Stimulated activated naive CD8-positive, alpha-beta T cell treated with anti-CD3 and anti-CD28 coated beads, Interleukin-15, amount 100 ng/mL, for 72 hours (primary cell): ENCODE measurements at regions not wholly inside any gene's neighbourhood (a gene's known extent, or its start where the extent isn't known, plus 50 kb on each side); places are given as distances from the start of the nearest gene placed in this dataset.
"Not testable (repeated sequence)": the region's sequence is repeated elsewhere in the genome, so short reads cannot be mapped to it uniquely, and the experiment has no call there.

Experiments used
- ATAC-seq: fragments of 150-1000 bp; cut with Tn5 transposase; 2 replicates; pipeline ENCODE4 v1.10.0; 2021; ENCODE audit warnings: mild to moderate bottlenecking, moderate library complexity
- DNase-seq, 2 donors: peaks; one replicate each; pipeline ENCODE4 v3.0.0; 2021 to 2022
- H3K27ac Mint-ChIP-seq, 2 donors: one replicate each; pipeline ENCODE4 v1.8.0; 2022; ENCODE audit warnings: mild to moderate bottlenecking in 2 of 2, mixed read lengths in 2 of 2, moderate library complexity in 2 of 2
- H3K27me3 Mint-ChIP-seq: one replicate; pipeline ENCODE4 v1.8.0; 2022; ENCODE audit warnings: mixed read lengths
- H3K4me1 Mint-ChIP-seq: one replicate; pipeline ENCODE4 v1.8.0; 2022; ENCODE audit warnings: mild to moderate bottlenecking, mixed read lengths
- H3K4me3 Mint-ChIP-seq, 2 donors: one replicate each; pipeline ENCODE4 v1.8.0; 2022; ENCODE audit warnings: mild to moderate bottlenecking in 2 of 2, mixed read lengths in 2 of 2, moderate library complexity in 1 of 2
- H3K9me3 Mint-ChIP-seq, 2 donors: one replicate each; pipeline ENCODE4 v1.8.0; 2022; ENCODE audit warnings: mixed read lengths in 2 of 2

DNA sequence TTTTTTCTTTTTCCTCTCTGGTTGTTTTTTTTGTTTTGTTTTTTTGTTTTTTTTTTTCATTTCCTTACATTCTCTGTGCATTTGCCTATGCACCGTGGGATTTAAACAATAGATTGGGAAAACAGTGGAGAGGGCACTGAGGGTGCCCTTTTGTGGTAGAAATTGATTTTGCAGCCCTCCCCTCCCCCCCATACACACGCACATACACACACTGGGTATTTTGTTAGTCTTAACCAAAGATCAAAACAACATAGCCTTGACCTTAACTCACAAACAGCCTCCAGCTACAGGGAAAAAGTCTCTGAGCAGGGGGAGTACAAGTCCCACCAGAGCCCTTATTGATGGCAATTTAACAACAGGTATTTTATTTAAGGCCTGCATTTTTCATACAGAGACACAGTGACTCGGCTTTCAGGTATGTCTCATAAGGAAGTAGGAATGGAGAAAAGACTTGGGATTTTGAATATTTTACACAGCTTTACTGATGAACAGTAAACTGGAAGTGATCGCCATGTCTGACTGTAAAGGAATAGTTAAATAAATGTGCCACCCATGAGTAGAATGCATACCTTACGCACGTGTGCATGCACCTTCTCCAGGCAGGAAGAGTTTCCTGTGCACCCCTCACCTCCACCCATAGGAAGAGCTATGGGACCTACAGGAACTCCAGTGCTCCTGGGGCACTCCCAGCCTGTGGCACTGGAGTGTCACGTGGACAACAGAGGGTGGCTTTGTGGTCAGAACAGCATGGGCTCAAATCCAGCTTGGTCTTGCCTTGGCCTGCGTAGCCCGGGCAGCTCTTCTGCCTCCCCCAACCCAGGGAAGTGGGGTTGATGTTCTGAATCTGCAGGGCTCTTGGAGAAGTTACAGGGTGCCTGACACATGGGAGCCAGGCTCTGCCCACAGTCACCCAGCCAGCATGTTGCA is 266.4 kb downstream of the ANAPC1 start:
- Mint-ChIP-seq H3K4me3 (no peak overlapping the region), H3K27ac (no peak overlapping the region), H3K27me3 (no peaks in the 10 kb centered on the region), H3K4me1 (no peaks in the 10 kb centered on the region), H3K9me3 (no peaks in the 10 kb centered on the region)
- DNase-seq (no peak), ATAC-seq (no peak)

DNA sequence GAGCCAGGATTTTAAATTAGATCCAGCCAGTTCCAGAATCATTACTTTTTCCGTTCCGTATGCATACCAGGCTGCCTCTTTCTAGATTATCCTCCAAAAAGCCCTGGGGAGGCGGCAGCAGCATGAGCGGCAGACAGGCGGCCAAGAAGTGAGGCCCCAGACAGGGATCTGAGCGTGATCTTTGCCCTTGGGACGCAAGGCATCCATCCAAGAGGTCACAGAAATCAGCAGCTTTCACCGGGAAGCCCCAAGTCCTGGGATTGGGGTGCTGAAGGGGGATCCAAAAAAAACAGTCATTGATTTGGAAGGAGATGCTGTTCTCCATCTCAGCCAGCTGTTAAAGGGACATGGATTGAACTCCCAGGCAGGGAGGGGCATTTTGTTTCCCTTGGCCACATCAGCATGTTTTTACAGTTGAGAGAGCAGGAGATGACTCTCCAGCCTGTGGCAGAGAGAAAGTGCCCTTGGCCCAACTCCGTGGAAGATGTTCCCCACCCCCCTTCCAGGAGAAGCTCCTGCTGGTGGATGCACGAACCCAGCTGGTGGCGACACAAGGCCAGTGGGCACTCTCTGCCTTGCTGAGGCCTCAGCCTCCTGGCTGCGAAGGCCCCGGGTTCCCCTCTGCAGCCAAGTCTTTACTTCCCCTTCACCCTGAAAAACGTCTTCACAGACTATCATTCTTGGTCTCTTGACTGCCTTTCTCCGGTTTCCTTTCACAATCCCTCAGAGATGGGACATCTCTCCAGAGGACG is 265.6 kb downstream of the ANAPC1 start:
- no peak for ATAC-seq
- no peaks in the 10 kb centered on the region for H3K4me1 Mint-ChIP-seq

DNA sequence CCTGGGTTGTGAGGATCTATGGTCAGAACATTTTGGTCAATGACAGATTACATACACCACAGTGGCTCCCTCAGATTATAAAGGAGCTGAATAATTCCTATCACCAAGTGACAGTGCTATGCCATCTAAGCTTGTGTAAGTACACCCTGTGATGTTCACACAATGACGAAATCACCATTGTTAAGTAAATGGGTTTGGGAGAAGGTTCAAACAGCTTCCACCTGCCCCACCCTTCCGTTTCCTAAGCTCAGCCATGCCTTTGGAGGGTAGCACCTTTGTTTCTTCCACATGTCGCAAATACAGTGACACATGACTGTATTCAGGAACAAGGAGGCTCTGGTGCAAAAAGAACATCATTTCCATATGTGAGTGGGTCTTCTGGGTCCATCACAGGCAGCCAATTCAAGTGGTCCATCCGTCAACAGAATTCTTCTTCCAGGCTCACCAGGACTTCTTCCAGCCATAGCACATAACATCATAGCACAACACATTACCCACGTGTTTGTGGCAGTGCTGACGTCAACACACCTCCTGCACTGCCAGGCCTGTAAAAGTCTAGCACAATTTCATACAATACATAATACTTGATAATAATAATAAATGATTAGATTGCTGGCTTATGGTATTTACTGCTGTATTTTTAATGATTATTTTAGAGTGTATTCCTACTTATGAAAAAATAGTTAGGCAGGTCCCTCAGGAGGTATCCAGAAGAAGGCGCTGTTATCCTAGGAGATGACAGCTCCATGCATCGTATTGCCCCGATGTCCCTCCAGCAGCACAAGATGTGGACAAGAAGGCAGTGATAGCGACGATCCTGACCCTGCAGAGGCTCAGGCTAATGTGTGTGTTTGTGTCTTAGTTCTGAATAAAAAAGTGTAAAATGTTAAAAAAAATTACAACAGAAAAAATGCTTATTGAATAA is 264.8 kb downstream of the ANAPC1 start:
- DNase-seq = no peak
- H3K4me3 Mint-ChIP-seq = no peak overlapping the region
- H3K27me3 Mint-ChIP-seq = peaks cover 11% of the 10 kb centered on the region
- no peaks in the 10 kb centered on the region for H3K9me3 Mint-ChIP-seq
- no peak for ATAC-seq
- no peaks in the 10 kb centered on the region for H3K4me1 Mint-ChIP-seq
- H3K27ac Mint-ChIP-seq = no peak overlapping the region

More for the DNA sequence above, 265.6 kb downstream of the ANAPC1 start:
- H3K27ac Mint-ChIP-seq = no peak overlapping the region
- peaks cover 2% of the 10 kb centered on the region for H3K27me3 Mint-ChIP-seq
- no peak for DNase-seq
- H3K4me3 Mint-ChIP-seq = no peak overlapping the region
- H3K9me3 Mint-ChIP-seq = no peaks in the 10 kb centered on the region

DNA sequence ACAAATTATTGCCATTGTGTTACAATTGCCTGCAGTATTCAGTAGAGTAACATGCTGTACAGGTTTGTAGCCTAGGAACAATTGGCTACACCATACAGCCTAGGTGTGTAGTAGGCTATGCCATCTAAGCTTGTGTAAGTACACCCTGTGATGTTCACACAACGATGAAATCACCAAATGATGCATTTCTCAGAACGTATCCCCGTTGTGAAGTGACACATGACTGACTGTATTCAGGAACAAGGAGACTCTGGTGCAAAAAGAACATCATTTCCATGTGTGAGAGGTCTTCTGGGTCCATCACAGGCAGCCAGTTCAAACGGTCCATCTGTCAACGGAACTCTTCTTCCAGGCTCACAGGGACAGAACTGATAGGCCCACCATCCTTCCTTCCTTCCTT is 263.7 kb downstream of the ANAPC1 start:
- Mint-ChIP-seq H3K9me3 (no peaks in the 10 kb centered on the region), H3K27ac (no peak overlapping the region), H3K4me3 (no peak overlapping the region), H3K4me1 (no peaks in the 10 kb centered on the region), H3K27me3 (peaks cover 17% of the 10 kb centered on the region)
- ATAC-seq (no peak), DNase-seq (no peak)

DNA sequence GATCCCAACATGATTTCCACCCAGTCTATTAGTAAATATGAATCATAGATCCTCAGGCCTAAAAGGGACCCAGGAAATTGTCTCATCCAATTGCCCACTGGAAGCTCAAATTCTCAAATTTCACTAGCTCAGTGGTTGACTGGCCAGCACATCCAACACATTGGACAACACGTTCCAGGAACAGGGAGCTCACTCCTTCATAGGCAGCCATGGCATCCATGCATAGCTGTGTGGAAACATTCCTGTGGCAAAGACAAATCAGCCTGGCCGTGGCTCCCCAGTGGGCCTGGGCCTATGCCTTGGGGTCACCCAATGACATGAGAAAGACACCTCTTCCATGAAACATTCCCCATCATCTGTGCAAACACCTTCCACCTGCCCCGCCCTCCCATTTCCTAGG is 261.1 kb downstream of the ANAPC1 start:
- peaks cover 15 to 19% of the 10 kb centered on the region in 2 donors for H3K9me3 Mint-ChIP-seq
- ATAC-seq = no peak
- peaks cover 11% of the 10 kb centered on the region for H3K4me1 Mint-ChIP-seq

DNA sequence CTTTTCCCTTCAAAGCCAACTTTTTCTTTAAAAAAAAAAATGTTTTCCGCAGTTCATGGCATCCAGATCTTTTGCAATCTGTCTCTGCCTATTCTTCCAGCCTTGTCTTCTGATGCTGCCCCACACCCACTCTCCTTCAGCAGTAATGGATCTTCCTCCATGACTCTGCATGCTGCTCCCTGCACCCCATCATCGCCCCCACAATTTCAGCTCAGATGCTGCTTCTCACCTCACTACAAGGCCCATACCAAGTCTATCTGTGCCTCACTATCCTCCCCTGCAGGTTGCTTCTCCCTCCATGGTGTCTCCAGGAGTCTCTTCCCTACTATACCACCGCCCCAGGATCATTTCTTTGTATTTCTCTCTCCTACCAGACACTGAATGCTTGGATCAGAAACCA is 260.6 kb downstream of the ANAPC1 start:
- DNase-seq = no peak
- no peak overlapping the region for H3K4me3 Mint-ChIP-seq
- peaks cover 29% of the 10 kb centered on the region for H3K27me3 Mint-ChIP-seq
- H3K4me1 Mint-ChIP-seq = peaks cover 11% of the 10 kb centered on the region
- H3K27ac Mint-ChIP-seq = no peak overlapping the region
- peaks cover 20 to 24% of the 10 kb centered on the region in 2 donors for H3K9me3 Mint-ChIP-seq
- ATAC-seq = no peak

More for the DNA sequence above, 261.1 kb downstream of the ANAPC1 start:
- Mint-ChIP-seq H3K27me3 (peaks cover 29% of the 10 kb centered on the region), H3K4me3 (no peak overlapping the region), H3K27ac (no peak overlapping the region)
- no peak for DNase-seq

DNA sequence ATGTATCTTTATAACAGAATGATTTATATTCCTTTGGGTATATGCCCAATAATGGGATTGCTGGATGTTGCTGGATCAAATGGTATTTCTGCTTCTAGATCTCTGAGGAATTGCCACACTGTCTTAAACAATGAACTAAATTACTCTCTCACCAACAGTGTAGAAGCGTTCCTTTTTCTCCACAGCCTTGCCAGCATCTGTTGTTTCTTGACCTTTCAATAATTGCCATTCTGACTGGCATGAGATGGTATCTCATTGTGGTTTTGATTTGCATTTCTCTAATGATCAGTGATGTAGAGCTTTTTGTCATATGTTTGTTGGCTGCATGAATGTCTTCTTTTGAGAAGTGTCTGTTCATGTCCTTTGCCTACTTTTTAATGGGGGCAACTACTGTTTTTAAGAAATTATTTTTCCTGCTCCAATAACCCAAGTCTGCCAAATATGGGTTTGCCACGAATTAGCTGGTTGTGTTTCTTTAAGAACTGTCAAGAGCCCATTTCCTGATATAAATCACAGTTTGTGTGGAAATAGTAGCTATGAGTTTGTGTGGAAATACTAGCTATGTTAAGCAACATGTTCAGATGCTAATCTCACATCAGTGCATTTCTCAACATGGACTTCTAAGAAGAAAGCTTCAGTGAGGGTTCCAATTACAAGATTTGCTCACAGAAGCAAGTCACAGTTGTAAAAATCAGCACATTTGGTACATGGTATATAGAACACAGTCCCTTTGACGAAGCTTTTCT is 259.4 kb downstream of the ANAPC1 start:
- H3K27me3 Mint-ChIP-seq = peaks cover 29% of the 10 kb centered on the region
- H3K27ac Mint-ChIP-seq = no peak overlapping the region
- H3K4me3 Mint-ChIP-seq = no peak overlapping the region
- peaks cover 27 to 32% of the 10 kb centered on the region in 2 donors for H3K9me3 Mint-ChIP-seq
- DNase-seq (no peak), ATAC-seq (no peak)
- H3K4me1 Mint-ChIP-seq = peaks cover 11% of the 10 kb centered on the region

DNA sequence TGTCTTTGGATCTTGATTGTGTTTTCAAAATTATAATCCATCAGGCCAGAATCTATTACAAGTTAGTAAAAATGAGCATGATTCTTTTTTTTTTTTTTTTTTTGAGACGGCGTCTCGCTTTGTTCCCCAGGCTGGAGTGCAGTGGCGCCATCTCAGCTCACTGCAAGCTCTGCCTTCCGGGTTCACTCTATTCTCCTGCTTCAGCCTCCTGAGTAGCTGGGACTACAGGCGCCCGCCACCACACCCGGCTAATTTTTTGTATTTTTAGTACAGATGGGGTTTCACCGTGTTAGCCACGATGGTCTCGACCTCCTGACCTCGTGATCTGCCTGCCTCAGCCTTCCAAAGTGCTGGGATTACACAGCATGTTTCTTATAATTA is 258.8 kb downstream of the ANAPC1 start:
- H3K4me3 Mint-ChIP-seq, DNase-seq, ATAC-seq, H3K27ac Mint-ChIP-seq: not testable (repeated sequence)
- H3K9me3 Mint-ChIP-seq = peaks cover 33 to 38% of the 10 kb centered on the region in 2 donors
- H3K27me3 Mint-ChIP-seq = peaks cover 29% of the 10 kb centered on the region
- H3K4me1 Mint-ChIP-seq = peaks cover 11% of the 10 kb centered on the region

DNA sequence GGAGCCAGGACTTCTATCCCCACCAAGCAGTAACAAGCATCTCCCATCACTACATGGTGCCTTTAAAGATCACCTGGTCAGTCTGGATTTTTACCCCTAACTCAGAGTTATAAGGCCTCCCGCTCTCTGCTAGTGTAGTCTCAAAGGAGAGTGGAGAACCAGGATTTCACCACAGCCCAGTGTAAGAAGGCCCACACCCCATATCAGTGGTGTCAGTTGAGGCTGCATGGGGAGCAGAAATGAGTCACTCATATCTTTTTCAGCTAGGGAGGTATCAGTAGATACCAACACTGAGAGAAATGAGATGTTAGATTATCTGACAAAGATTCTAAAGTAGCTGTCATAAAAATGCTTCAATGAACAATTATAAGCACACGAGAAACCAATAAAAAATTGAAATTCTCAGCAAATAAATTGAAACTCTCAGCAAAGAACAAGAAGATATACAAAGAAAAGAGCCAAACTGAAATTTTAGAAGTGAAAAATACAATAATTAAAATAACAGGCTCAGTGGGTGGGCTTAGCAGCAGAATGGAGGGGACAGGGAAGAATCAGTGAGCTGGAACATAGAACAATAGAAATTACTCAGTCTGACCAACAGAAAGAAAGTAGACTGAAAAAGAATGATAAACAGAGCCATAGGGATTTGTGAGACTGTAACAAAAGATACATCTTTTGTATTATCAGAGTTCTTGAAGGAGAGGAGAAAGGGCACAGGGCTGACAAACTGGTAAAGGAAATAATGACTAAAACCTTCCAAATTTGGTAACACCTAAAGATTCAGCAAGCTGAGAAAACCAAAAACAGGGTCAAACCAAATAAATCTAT is 257.7 kb downstream of the ANAPC1 start:
- DNase-seq (no peak), ATAC-seq (peak; percentile 83)
- Mint-ChIP-seq H3K27ac (peak overlapping the region; percentile 7 to 80), H3K9me3 (peaks cover 42 to 49% of the 10 kb centered on the region in 2 donors), H3K27me3 (peaks cover 37% of the 10 kb centered on the region), H3K4me3 (peak overlapping the region; percentile 14 to 31), H3K4me1 (peaks cover 11% of the 10 kb centered on the region)

DNA sequence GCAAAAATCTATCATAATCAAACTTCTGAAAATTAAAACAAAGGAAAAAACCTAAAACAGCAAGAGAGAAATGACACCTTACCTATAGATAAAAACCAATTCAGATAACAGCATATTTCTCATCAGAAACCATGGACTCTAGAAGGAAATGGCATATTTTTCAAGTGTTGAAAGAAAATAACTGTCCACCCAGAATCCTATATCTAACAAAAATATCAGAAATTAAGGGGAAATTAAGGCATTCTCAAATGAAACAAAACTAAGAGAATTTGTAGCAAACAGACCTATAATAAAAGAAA is 257.2 kb downstream of the ANAPC1 start:
- H3K4me1 Mint-ChIP-seq = peaks cover 11% of the 10 kb centered on the region
- peaks cover 37% of the 10 kb centered on the region for H3K27me3 Mint-ChIP-seq
- DNase-seq (no peak), ATAC-seq (no peak)
- H3K4me3 Mint-ChIP-seq = no peak overlapping the region
- peaks cover 42 to 51% of the 10 kb centered on the region in 2 donors for H3K9me3 Mint-ChIP-seq
- no peak overlapping the region for H3K27ac Mint-ChIP-seq

DNA sequence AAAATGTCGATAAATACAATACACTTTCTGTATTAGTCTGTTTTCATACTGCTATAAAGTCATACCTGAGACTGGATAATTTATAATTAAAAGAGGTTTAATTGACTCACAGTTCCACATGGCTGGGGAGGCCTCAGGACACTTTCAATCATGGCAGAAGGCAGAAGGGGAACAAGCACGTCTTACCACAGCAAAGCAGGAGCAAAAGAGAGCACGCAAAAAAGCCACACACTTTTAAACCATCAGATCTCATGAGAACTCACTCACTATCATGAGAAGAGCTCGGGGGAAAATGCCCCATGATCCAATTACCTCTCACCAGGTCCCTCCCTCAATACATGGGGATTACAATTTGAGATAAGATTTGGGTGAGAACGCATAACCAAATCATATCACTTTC is 256.7 kb downstream of the ANAPC1 start:
- DNase-seq (no peak), ATAC-seq (no peak)
- Mint-ChIP-seq H3K9me3 (peaks cover 42 to 51% of the 10 kb centered on the region in 2 donors), H3K4me3 (no peak overlapping the region), H3K27ac (no peak overlapping the region), H3K27me3 (peaks cover 37% of the 10 kb centered on the region), H3K4me1 (peaks cover 14% of the 10 kb centered on the region)

DNA sequence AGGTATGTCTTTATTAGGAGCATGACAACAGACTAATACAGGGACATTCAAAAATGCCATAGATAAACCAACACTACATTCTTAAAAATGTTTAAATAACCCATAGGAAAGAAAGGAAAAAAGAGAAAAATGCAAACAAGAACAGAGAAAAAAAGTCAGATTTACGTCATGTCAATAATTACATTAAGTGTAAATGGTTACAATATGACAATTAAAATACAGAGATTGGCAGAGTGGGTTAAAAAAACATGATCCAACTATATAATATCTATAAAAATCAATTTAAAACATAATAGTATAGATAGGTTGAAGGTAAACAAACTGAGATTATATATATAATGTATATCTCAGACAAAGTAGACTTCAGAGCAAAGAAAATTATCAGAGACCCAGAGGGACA is 255.8 kb downstream of the ANAPC1 start:
- Mint-ChIP-seq H3K4me3 (no peak overlapping the region), H3K27me3 (peaks cover 36% of the 10 kb centered on the region), H3K4me1 (peaks cover 23% of the 10 kb centered on the region), H3K9me3 (peaks cover 42 to 51% of the 10 kb centered on the region in 2 donors), H3K27ac (no peak overlapping the region)
- DNase-seq (no peak), ATAC-seq (no peak)

DNA sequence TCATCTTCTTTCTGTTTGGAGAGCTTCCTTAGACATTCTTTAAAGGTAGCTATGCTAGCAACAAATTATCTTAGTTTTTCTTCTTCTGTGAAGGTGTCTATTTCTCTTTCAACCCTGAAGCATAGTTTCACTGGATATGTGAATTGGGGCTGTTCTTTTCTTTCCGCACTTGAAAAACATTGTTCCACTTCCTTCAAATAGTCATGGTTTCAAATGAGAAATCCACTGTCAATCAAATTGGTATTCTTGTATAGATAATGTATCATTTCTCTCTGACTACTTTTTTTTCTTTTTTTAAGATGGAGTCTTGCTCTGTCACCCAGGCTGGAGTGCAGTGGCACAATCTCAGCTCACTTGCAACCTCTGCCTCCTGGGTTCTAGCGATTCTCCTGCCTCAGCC is 254.0 kb downstream of the ANAPC1 start:
- Mint-ChIP-seq H3K9me3 (peaks cover 42 to 51% of the 10 kb centered on the region in 2 donors), H3K27ac (no peak overlapping the region), H3K4me3 (no peak overlapping the region), H3K4me1 (peaks cover 38% of the 10 kb centered on the region), H3K27me3 (peaks cover 29% of the 10 kb centered on the region)
- no peak for DNase-seq
- ATAC-seq = no peak

DNA sequence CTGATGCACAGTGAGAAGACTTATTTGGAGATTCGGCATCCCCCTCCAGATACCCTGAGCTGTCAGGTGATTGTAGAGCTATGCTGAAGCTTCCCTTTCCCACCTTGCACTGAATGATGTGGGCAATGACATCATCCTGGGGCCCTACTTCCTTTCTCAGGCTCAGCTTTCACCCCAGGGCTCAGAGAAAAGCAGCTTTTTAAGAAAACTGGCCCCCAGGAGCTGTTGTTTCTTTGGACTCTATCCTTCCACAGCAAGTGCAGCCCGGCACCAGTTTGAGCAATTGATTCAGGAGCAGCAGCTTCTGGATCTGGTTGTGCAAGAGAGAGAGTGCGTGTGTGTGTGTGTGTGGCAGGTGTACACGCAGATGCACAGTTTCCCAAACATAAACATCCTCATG is 251.3 kb downstream of the ANAPC1 start:
- H3K4me1 Mint-ChIP-seq = peaks cover 26% of the 10 kb centered on the region
- peak; percentile 4 to 29 for DNase-seq
- peaks cover 40% of the 10 kb centered on the region for H3K27me3 Mint-ChIP-seq
- H3K4me3 Mint-ChIP-seq = peak overlapping the region; percentile 22 to 63
- ATAC-seq = peak; percentile 81
- peaks cover 27 to 43% of the 10 kb centered on the region in 2 donors for H3K9me3 Mint-ChIP-seq
- peak overlapping the region; percentile 55 to 86 for H3K27ac Mint-ChIP-seq
